ENCODE measurements at regions not wholly inside any gene's neighbourhood (a gene's known extent, or its start where the extent isn't known, plus 50 kb on each side); places are given as distances from the start of the nearest gene placed in this dataset.

DNA sequence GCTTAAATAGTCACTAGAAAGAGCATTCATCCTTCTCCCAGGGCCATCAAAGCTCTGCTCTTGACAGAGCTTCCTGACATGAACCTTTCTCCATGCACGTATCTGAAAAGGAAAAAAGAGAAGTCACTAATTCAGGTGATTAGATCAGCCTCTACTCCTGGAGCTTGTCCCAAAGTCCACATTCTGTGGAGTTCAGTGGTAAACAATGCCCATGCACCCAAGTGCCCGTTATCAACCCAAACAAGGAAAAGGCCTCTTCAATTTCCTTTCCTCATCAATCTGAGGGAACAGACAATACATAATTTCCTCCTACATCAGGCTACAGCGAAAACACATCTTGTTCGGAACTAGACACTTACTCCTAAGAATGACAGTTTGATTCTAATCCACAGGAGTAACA, 129.2 kb upstream of the PCSK2 start:
- H3K9ac ChIP-seq (ENCODE audit: low read depth, low read length): no peak overlapping the region
- no peaks in the 10 kb centered on the region for H3K36me3 ChIP-seq (ENCODE audit: insufficient read depth, low read length)
- H3K4me1 ChIP-seq (ENCODE audit: insufficient read depth, low read length): no peaks in the 10 kb centered on the region
- no peaks in the 10 kb centered on the region for H3K9me3 ChIP-seq (ENCODE audit: control insufficient read depth, insufficient read depth, low read length)

DNA sequence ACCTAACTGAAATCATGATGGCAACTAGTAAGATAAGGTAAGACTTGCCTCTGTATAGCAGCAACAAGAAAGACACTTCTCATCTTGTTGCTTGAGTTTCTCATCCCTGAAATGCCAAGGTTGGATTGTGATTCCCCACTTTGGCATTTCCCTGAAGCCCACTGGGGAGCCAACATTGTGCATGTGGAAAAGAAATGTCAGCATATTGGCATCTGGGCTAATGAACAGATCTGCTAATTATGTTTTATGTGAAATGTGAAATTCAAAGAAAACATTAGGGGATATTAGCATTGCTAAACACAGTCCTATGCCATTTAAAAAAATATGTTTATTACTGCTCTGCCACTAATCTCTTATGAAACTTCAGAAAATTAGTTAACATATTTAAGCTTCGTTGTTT, 126.3 kb upstream of the PCSK2 start:
- H3K4me1 ChIP-seq (ENCODE audit: insufficient read depth, low read length): no peaks in the 10 kb centered on the region
- H3K9me3 ChIP-seq (ENCODE audit: control insufficient read depth, insufficient read depth, low read length): no peaks in the 10 kb centered on the region
- H3K9ac ChIP-seq (ENCODE audit: low read depth, low read length): no peak overlapping the region
- no peaks in the 10 kb centered on the region for H3K36me3 ChIP-seq (ENCODE audit: insufficient read depth, low read length)

DNA sequence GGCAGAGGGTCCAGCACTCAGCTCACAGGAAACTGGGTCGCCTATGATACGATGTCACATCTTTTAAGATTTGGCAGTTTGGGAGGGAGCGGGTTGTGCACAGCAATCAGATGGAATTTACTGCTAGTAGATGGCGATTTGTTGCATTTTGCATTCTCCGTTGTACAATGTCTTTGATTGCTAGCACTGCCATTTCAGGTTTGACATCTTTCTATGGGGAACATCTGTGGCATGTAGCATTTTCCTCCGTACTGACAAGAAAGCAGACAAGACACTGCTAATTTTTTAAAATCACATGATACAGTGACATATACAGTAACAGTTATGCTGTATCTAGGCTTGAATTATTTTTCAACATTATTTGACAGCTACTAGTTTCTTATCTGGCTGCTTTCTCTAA, 119.7 kb upstream of the PCSK2 start:
- H3K36me3 ChIP-seq (ENCODE audit: insufficient read depth, low read length): no peaks in the 10 kb centered on the region

DNA sequence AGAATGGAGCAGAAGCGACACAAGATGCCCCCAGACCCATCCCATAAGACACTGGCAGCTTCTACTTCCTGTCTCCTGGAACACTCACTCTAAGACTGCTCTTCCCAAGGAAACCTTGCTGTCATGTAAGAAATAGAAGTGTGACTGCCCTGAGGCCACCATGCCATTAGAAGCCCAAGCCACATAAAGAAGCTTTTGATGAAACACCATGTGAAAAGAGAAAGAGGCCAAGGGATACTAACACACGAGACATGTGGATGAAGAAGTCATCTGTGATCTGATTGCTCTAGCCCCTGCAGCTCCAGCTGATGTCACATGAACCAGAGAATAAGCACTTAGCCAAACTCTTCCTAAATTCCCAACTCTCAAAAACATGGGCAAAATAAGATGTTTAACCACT, 117.9 kb upstream of the PCSK2 start:
- H3K4me1 ChIP-seq (ENCODE audit: insufficient read depth, low read length): no peaks in the 10 kb centered on the region

More for the DNA sequence above, 119.7 kb upstream of the PCSK2 start:
- no peaks in the 10 kb centered on the region for H3K4me1 ChIP-seq (ENCODE audit: insufficient read depth, low read length)
- H3K9ac ChIP-seq (ENCODE audit: low read depth, low read length): no peak overlapping the region
- no peaks in the 10 kb centered on the region for H3K9me3 ChIP-seq (ENCODE audit: control insufficient read depth, insufficient read depth, low read length)

DNA sequence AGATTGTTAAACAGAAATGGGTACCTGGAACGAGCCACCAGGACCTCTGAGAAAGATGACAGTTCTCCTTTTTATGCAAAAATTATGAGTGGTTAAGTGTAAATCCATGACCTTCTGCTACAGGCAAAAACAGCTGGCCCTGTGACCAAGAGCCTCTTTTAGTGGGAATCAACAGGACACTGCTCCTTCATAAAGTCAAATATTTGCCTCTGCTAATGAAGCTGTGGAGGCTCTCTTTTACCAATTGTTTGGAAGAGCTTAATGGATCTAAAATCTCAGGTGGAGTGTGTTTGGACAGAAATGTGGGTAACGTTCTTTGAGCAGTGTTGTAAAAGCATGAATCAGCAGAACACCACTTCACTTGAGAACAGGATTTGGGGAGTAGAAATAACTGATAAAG, 117.5 kb upstream of the PCSK2 start:
- H3K9ac ChIP-seq (ENCODE audit: low read depth, low read length): no peak overlapping the region
- H3K9me3 ChIP-seq (ENCODE audit: control insufficient read depth, insufficient read depth, low read length): no peaks in the 10 kb centered on the region
- H3K36me3 ChIP-seq (ENCODE audit: insufficient read depth, low read length): no peaks in the 10 kb centered on the region
- H3K4me1 ChIP-seq (ENCODE audit: insufficient read depth, low read length): no peaks in the 10 kb centered on the region

More for the DNA sequence above, 117.9 kb upstream of the PCSK2 start:
- Histone ChIP-seq H3K36me3 (ENCODE audit: insufficient read depth, low read length) (no peaks in the 10 kb centered on the region), H3K9ac (ENCODE audit: low read depth, low read length) (no peak overlapping the region), H3K9me3 (ENCODE audit: control insufficient read depth, insufficient read depth, low read length) (no peaks in the 10 kb centered on the region)

DNA sequence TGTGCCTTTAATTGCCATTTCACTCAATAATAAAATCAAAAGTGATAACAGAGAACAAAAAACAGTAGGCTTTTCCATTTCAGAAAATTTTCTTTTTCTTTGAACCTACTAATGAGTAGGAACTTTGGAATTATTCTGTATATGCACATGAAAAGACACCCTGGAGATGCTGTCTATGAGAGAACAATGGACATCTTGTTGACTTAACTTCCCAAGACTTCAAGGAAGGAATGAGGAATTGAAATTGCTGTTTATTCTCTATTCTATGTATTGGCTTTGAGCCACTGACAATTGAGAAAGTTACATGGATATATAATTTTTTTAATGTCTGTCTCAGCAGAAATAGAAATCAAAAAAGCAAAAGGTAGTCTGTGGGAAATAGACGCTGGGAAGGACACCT, 98.6 kb upstream of the PCSK2 start:
- Histone ChIP-seq H3K9me3 (ENCODE audit: control insufficient read depth, insufficient read depth, low read length) (no peaks in the 10 kb centered on the region), H3K9ac (ENCODE audit: low read depth, low read length) (no peak overlapping the region), H3K36me3 (ENCODE audit: insufficient read depth, low read length) (no peaks in the 10 kb centered on the region; the same call in 1 of the 2 replicates), H3K4me1 (ENCODE audit: insufficient read depth, low read length) (peaks cover 15% of the 10 kb centered on the region)

DNA sequence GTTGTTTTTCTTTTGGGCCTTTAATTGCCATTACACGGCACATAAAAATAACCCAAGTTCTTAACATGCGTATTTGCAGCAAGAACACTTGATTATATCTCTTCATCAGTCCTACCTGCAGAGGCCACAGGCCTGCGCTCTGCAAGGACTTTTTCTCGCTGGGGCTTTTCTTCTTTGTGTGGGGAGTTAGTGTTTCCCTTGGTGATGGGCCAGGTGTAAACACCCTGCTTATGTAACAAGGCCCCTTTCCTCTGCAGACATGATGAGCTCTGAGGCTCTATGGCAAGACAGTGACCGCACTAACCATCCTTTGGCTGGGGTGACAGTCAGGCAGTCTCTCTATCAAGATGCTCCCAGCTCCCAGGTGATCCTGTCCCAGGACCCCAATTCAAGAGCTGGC, 97.8 kb upstream of the PCSK2 start:
- no peak overlapping the region for H3K9ac ChIP-seq (ENCODE audit: low read depth, low read length)
- no peaks in the 10 kb centered on the region for H3K9me3 ChIP-seq (ENCODE audit: control insufficient read depth, insufficient read depth, low read length)
- no peaks in the 10 kb centered on the region; the same call in 1 of the 2 replicates for H3K36me3 ChIP-seq (ENCODE audit: insufficient read depth, low read length)
- peaks cover 15% of the 10 kb centered on the region for H3K4me1 ChIP-seq (ENCODE audit: insufficient read depth, low read length)

DNA sequence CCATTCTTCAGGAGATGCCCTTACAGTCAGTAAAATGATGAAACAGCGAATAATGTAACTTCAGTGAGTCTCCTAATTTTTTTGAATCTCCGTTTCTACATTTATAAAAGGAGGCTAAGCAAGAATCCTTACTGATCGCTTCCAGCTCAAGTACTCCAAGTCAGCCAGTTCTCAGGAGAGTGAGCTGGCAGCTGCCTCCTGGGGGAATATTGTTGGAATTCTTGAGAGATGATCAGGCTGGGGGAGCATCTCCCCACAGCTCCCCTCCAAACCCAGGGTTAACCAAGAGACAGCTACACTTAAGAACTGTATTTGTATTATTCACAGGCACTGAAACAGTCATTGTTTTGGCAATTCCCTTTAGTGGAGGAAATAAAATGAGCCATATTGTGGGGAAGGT, 89.1 kb upstream of the PCSK2 start:
- Histone ChIP-seq H3K9ac (ENCODE audit: low read depth, low read length) (no peak overlapping the region), H3K36me3 (ENCODE audit: insufficient read depth, low read length) (no peaks in the 10 kb centered on the region), H3K4me1 (ENCODE audit: insufficient read depth, low read length) (no peaks in the 10 kb centered on the region), H3K9me3 (ENCODE audit: control insufficient read depth, insufficient read depth, low read length) (no peaks in the 10 kb centered on the region)

DNA sequence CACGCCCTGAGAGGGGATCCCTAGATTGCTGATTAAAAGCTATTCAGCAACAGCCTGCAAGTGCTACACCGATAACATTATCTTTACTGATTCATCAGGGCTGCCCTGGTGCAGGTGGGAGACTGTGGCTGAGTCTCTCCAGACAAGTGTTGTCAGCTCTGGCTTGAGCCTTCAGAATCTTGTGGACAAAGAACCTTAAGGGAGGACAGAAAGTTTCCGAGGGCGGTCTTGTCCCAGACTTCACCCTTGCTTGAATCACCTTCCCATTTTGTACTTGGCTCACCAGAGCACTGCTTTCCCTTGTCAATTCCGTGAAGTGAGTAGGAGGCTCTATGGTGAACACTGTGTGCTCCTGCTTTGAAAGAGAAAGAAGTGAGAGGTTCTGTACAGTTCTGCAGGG, 88.6 kb upstream of the PCSK2 start:
- H3K9ac ChIP-seq (ENCODE audit: low read depth, low read length): no peak overlapping the region
- no peaks in the 10 kb centered on the region for H3K9me3 ChIP-seq (ENCODE audit: control insufficient read depth, insufficient read depth, low read length)
- no peaks in the 10 kb centered on the region for H3K36me3 ChIP-seq (ENCODE audit: insufficient read depth, low read length)
- no peaks in the 10 kb centered on the region for H3K4me1 ChIP-seq (ENCODE audit: insufficient read depth, low read length)

DNA sequence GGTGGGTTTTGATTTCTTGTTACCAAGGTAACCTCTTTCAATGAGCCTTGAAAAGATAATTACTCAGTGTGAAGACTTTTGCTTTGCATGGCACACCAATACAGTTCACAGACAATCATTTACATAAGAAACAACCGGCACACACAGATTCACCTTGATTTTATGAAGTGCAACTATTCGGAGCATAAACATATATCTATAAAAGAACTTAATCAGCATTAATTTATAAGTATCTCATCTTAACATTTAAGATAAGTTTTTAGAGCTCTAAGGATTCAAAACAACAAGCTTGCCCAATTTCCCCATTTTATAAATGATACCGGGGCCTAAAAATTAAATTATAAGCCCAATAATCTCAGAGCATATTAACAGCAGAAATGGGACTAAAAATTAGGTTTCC, 85.9 kb upstream of the PCSK2 start:
- H3K36me3 ChIP-seq (ENCODE audit: insufficient read depth, low read length): no peaks in the 10 kb centered on the region
- no peak overlapping the region for H3K9ac ChIP-seq (ENCODE audit: low read depth, low read length)
- H3K4me1 ChIP-seq (ENCODE audit: insufficient read depth, low read length): no peaks in the 10 kb centered on the region
- H3K9me3 ChIP-seq (ENCODE audit: control insufficient read depth, insufficient read depth, low read length): no peaks in the 10 kb centered on the region

DNA sequence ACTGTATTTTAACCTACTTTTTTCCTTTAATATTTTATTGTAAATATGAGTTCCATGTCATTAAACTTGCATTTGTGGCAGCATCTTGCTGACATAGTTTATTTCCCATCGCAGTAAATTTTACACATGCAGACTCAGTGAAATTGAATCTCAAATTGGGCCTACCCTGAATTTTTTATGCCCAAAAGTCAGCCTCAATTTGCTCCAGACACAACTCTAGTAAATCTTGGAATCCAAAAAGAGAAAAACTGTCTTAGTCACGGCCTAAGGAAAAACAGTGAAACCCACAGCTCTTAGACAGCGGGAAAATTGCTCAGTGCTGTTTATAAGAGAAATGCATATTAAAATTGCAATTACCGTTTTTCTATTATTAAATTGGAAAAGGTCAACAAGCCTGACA, 85.3 kb upstream of the PCSK2 start:
- no peaks in the 10 kb centered on the region for H3K36me3 ChIP-seq (ENCODE audit: insufficient read depth, low read length)
- no peaks in the 10 kb centered on the region for H3K9me3 ChIP-seq (ENCODE audit: control insufficient read depth, insufficient read depth, low read length)
- H3K4me1 ChIP-seq (ENCODE audit: insufficient read depth, low read length): no peaks in the 10 kb centered on the region
- H3K9ac ChIP-seq (ENCODE audit: low read depth, low read length): no peak overlapping the region

DNA sequence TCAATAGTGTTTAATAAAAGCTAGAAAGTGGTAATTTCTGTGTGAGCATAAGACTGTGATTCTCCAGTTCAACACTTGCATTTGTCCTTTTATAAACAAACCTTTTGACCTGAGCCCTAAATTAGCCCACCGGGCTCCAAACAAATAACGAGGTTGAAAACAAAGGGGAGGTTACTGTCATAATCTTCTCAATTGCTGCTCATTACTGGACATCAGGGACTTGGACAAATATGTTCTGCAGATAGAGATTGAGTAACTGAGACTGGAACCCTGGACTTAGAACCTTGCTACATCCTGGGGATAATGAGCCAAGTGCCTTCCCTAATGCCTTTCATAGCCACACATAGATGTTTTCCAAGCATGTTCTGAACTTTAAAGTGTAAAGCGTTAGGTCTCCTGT, 84.2 kb upstream of the PCSK2 start:
- Histone ChIP-seq H3K9me3 (ENCODE audit: control insufficient read depth, insufficient read depth, low read length) (no peaks in the 10 kb centered on the region), H3K4me1 (ENCODE audit: insufficient read depth, low read length) (no peaks in the 10 kb centered on the region), H3K9ac (ENCODE audit: low read depth, low read length) (no peak overlapping the region), H3K36me3 (ENCODE audit: insufficient read depth, low read length) (no peaks in the 10 kb centered on the region)

DNA sequence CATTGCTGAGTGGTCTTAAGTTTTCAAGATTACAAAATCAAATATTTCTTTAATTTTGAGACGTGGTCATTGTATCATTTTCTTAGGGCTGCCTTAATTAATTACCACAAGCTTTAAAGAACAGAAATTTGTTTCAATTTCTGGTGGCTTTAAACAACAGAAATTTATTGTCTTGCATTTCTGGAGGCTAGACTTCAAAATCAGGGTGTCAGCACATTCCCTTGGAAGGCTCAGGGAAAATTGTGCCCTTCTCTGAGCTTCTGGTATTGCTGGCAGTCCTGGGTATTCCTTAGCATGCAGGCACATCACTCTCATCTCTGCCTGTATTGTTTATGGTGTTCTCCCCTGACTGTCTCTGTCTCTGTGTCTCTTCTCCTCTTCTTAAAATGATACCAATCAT, 76.0 kb upstream of the PCSK2 start:
- Histone ChIP-seq H3K36me3 (ENCODE audit: insufficient read depth, low read length) (no peaks in the 10 kb centered on the region), H3K9ac (ENCODE audit: low read depth, low read length) (no peak overlapping the region), H3K9me3 (ENCODE audit: control insufficient read depth, insufficient read depth, low read length) (no peaks in the 10 kb centered on the region), H3K4me1 (ENCODE audit: insufficient read depth, low read length) (no peaks in the 10 kb centered on the region)

DNA sequence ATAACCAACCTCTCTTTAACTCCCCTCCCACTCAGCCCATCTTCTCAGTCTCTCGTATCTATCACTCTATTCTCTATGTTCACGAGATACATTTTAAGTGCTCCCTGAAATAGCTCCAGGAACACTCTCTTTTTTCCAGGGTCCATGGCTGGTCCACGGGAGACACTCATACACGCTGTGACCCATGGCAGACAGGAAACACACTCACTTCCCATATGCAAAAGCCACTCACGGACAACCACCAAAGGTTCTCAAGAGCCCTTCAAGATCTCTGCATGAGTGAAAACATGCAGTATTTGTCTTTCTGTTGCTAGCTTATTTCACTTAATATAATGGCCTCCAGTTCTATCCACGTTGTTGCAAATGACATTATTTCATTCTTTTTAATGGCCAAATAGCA, 71.4 kb upstream of the PCSK2 start:
- no peak overlapping the region for H3K9ac ChIP-seq (ENCODE audit: low read depth, low read length)
- H3K9me3 ChIP-seq (ENCODE audit: control insufficient read depth, insufficient read depth, low read length): no peaks in the 10 kb centered on the region
- H3K36me3 ChIP-seq (ENCODE audit: insufficient read depth, low read length): no peaks in the 10 kb centered on the region
- H3K4me1 ChIP-seq (ENCODE audit: insufficient read depth, low read length): no peaks in the 10 kb centered on the region

DNA sequence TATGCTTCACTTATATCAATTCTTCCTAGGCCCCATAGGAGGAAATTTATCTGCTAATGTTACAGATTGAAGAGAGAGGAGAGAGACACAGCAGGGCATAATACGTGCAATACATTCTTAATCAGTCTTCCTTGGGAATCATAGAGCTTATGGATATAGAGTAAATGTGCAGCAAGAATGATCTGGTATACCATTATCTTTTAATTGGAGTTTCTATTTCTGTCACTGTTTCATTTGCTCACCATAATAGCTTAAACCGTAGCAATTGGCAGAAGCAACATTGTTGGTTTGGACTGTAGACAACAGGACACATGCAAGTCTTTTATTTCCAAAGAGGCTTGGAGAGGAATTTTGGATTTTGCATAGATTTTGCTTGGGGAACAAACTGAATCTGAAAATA, 68.1 kb upstream of the PCSK2 start:
- Histone ChIP-seq H3K4me1 (ENCODE audit: insufficient read depth, low read length) (no peaks in the 10 kb centered on the region), H3K9ac (ENCODE audit: low read depth, low read length) (no peak overlapping the region), H3K36me3 (ENCODE audit: insufficient read depth, low read length) (no peaks in the 10 kb centered on the region), H3K9me3 (ENCODE audit: control insufficient read depth, insufficient read depth, low read length) (no peaks in the 10 kb centered on the region)

All from ES-I3 (cell line).